ENCODE measurements at regions not wholly inside any gene's neighbourhood (a gene's known extent, or its start where the extent isn't known, plus 50 kb on each side); places are given as distances from the start of the nearest gene placed in this dataset.

DNA sequence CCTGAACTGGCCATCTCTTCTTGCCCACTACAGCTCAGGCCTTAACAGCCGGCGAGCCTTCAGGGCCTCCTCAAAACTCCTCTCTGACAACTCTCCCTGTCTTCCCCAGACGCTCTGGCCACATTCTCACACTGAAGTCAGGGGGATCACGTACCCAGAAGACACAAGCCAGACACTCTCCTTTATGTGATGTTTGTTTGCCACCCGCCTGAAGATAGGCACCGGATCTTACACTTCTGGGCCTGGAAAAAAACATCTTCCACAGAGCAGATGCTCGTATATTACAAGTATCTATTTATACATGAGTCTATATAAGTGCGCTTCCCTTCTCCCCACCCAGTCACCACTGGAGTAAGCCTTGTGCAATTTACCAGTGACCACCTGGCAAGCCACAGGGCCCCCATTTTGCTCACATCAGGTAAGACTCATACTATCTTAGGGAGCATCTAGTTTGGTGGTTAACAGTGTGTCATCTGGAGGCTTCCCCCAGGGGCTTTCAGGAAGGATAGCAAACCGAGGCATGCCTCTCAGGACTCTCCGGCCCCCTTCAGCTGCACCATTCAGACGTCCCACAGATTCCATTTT lies 349.4 kb downstream of the SOX9 start:
- H2AFZ ChIP-seq (ENCODE audit: low read depth, low read length, severe bottlenecking): no peak overlapping the region
- no peak overlapping the region for H3K4me3 ChIP-seq (ENCODE audit: insufficient read depth, low read length, poor library complexity, severe bottlenecking)
- H3K27me3 ChIP-seq (ENCODE audit: low read length): no peaks in the 10 kb centered on the region
- no peaks in the 10 kb centered on the region for H3K9me3 ChIP-seq (ENCODE audit: insufficient read depth, low read length)
- no peak overlapping the region for H3K4me2 ChIP-seq (ENCODE audit: low read depth, low read length, poor library complexity, severe bottlenecking)
- H3K79me2 ChIP-seq (ENCODE audit: insufficient read depth, low read length): no peaks in the 10 kb centered on the region
- no peaks in the 10 kb centered on the region for H3F3A ChIP-seq (ENCODE audit: insufficient read depth)
- H3K9ac ChIP-seq (ENCODE audit: low read length): no peak overlapping the region
- TF ChIP-seq, protein P1, sequence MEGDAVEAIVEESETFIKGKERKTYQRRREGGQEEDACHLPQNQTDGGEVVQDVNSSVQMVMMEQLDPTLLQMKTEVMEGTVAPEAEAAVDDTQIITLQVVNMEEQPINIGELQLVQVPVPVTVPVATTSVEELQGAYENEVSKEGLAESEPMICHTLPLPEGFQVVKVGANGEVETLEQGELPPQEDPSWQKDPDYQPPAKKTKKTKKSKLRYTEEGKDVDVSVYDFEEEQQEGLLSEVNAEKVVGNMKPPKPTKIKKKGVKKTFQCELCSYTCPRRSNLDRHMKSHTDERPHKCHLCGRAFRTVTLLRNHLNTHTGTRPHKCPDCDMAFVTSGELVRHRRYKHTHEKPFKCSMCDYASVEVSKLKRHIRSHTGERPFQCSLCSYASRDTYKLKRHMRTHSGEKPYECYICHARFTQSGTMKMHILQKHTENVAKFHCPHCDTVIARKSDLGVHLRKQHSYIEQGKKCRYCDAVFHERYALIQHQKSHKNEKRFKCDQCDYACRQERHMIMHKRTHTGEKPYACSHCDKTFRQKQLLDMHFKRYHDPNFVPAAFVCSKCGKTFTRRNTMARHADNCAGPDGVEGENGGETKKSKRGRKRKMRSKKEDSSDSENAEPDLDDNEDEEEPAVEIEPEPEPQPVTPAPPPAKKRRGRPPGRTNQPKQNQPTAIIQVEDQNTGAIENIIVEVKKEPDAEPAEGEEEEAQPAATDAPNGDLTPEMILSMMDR (IDR thresholded peaks at IDR 0.05; ENCODE audit: insufficient read depth, low read length, poor library complexity, severe bottlenecking): no peak
- TF ChIP-seq EZH2phosphoT487 (conservative IDR thresholded peaks at IDR 0.05; ENCODE audit: low read length): no peak
- no peaks in the 10 kb centered on the region for H4K20me1 ChIP-seq (ENCODE audit: low read depth, low read length)
- H3K27ac ChIP-seq (ENCODE audit: low read depth, low read length): no peak overlapping the region
- H3K9me2 ChIP-seq (replicated peaks; ENCODE audit: insufficient read depth, low read length): no peaks in the 10 kb centered on the region
- no peaks in the 10 kb centered on the region for H3K36me3 ChIP-seq (ENCODE audit: low read length)

- H3K36me3 ChIP-seq (ENCODE audit: low read length): no peaks in the 10 kb centered on the region
- H3K9me3 ChIP-seq (ENCODE audit: insufficient read depth, low read length): no peaks in the 10 kb centered on the region
- no peak overlapping the region for H3K9ac ChIP-seq (ENCODE audit: low read length)
- H3F3A ChIP-seq (ENCODE audit: insufficient read depth): no peaks in the 10 kb centered on the region
- H2AFZ ChIP-seq (ENCODE audit: low read depth, low read length, severe bottlenecking): no peak overlapping the region
- no peaks in the 10 kb centered on the region for H3K9me2 ChIP-seq (replicated peaks; ENCODE audit: insufficient read depth, low read length)
- H3K79me2 ChIP-seq (ENCODE audit: insufficient read depth, low read length): no peaks in the 10 kb centered on the region
- no peak overlapping the region for H3K4me3 ChIP-seq (ENCODE audit: insufficient read depth, low read length, poor library complexity, severe bottlenecking)
- H3K4me2 ChIP-seq (ENCODE audit: low read depth, low read length, poor library complexity, severe bottlenecking): no peak overlapping the region
- no peaks in the 10 kb centered on the region for H4K20me1 ChIP-seq (ENCODE audit: low read depth, low read length)
- no peaks in the 10 kb centered on the region for H3K27me3 ChIP-seq (ENCODE audit: low read length)
- H3K27ac ChIP-seq (ENCODE audit: low read depth, low read length): no peak overlapping the region
- no peak for TF ChIP-seq EZH2phosphoT487 (conservative IDR thresholded peaks at IDR 0.05; ENCODE audit: low read length)
- TF ChIP-seq, protein P1 (IDR thresholded peaks at IDR 0.05; ENCODE audit: insufficient read depth, low read length, poor library complexity, severe bottlenecking): no peak
These were observed 349.9 kb downstream of the SOX9 start for GRCh38 chr17:72470734-72471133.

DNA sequence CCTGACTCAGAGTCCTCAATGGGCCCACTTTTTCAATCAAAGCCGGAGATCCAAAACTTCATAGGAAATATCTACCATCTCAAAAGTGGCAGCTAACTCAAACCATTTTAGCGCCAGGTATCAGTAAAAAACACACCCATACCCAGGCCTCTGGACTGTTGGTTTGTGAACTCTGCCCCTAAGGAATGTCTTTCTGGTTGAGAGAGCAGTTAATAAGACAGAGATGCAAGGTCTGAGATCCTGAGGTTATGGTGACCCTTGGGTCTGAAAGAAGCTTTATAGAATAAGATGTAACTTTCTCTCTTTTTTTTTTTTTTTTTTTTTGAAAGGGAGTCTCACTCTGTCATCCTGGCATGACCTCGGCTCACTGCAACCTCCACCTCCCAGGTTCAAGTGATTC lies 350.5 kb downstream of the SOX9 start:
- no peaks in the 10 kb centered on the region for H3F3A ChIP-seq (ENCODE audit: insufficient read depth)
- no peaks in the 10 kb centered on the region for H3K27me3 ChIP-seq (ENCODE audit: low read length)
- no peak overlapping the region for H2AFZ ChIP-seq (ENCODE audit: low read depth, low read length, severe bottlenecking)
- TF ChIP-seq EZH2phosphoT487 (conservative IDR thresholded peaks at IDR 0.05; ENCODE audit: low read length): no peak
- TF ChIP-seq, protein P1 (IDR thresholded peaks at IDR 0.05; ENCODE audit: insufficient read depth, low read length, poor library complexity, severe bottlenecking): no peak
- no peaks in the 10 kb centered on the region for H3K36me3 ChIP-seq (ENCODE audit: low read length)
- no peaks in the 10 kb centered on the region for H3K79me2 ChIP-seq (ENCODE audit: insufficient read depth, low read length)
- H3K9ac ChIP-seq (ENCODE audit: low read length): no peak overlapping the region
- no peaks in the 10 kb centered on the region for H3K9me3 ChIP-seq (ENCODE audit: insufficient read depth, low read length)
- no peaks in the 10 kb centered on the region for H3K9me2 ChIP-seq (replicated peaks; ENCODE audit: insufficient read depth, low read length)
- no peak overlapping the region for H3K4me2 ChIP-seq (ENCODE audit: low read depth, low read length, poor library complexity, severe bottlenecking)
- no peaks in the 10 kb centered on the region for H4K20me1 ChIP-seq (ENCODE audit: low read depth, low read length)
- no peak overlapping the region for H3K27ac ChIP-seq (ENCODE audit: low read depth, low read length)
- H3K4me3 ChIP-seq (ENCODE audit: insufficient read depth, low read length, poor library complexity, severe bottlenecking): no peak overlapping the region
